Occipital lobe (tissue), 1 donor: ENCODE measurements at regions not wholly inside any gene's neighbourhood (a gene's known extent, or its start where the extent isn't known, plus 50 kb on each side); places are given as distances from the start of the nearest gene placed in this dataset.
"Not testable (repeated sequence)": the region's sequence is repeated elsewhere in the genome, so short reads cannot be mapped to it uniquely, and the experiment has no call there.

Source experiments
- DNase-seq: peaks from one replicate; lab custom pipeline; 2025; lab: John Stamatoyannopoulos, UW

DNA sequence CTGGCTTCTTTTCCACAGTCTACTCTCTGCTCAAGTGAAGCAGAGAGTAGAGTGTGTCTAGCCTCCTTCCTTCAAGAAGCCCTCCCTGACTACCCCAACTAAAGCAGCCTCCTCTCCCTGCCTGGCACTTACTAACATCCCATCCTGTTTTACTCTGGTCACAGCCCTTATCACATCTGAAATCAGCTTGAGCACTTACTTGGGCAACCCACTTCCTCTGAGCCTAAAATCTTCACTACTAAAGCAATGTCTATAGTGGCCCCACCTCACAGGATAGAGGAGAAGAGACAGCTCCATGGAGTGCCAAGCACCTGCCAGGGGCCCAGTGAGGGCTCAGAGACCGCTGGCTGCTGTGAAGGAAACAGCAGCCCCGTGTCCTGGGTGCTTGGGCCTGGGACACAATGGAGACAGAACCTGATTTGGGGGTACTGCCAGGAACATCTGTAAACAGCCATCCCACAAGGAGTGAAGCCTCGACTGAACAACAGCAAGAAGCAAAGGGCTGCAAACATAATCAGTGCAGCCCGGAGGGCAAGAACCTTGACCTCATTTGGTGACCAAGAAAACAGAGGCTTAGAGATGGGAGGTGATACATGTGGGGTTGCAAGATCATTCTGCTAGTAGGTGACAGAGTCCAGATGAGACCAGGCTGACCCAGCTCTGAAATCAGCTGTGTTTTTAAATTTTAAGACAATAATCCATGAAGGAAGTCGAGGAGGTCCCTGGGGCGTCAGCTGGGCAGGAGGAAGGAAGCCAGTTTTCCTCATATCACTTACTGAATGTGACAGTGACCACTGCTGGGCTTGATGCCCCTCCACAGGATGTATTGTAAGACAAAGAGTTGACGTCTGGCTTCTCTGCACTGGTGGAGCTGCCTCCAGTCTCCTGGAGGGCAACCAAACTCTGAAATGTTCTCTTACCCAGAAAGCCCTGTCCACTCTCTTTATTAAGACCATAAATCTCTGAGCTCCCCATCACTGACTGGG, 710.6 kb downstream of the MATN1 start:
- DNase-seq = no peak

DNA sequence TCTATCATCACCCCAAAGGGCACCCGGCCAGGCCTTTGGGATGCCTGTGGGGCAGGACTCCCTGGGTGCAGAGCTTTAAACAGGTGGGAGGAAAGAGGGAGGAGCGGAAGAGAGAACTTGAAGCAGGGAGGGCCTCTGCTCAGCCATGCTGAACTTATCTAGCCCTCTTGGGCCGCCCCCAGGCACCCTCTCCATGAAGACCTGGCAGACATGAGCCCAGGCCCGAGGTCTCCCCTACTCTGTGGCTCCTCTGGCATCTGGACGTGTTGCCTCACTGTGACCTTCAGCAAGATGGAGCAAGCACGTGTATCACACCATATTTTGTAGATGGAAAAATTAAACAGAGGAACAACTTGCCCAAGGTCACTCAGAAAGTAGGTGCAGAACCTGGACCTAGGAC, 711.4 kb downstream of the MATN1 start:
- DNase-seq = no peak

DNA sequence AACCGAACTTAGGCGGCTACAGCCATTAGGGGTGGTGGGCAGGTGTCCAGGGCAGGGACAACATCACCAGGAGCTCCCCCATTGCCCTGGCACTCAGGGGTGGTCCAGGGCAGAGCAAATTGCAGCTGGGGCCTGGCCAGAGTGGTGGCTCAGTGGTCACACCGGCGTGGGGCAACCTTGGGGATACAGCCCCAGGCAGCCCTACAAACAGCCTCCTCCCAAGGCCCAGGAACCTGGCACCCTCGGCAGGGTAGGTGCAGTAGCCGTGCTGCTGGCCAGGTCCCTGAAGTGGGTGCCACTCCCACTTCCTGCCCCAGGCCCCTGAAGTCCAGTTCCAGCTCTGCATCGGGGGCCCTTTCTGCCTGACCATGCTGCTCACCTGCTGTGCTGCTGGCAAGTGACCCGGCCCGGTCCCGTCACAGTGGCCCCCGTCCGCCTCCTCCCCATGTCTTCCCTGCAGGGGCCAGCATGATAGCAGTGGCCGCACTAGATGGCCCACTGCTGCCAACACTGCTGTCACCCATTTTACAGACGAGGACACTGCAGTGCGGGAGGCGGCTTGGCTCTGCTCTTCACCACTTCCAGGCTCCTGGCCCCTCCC, 712.8 kb downstream of the MATN1 start:
- no peak for DNase-seq

DNA sequence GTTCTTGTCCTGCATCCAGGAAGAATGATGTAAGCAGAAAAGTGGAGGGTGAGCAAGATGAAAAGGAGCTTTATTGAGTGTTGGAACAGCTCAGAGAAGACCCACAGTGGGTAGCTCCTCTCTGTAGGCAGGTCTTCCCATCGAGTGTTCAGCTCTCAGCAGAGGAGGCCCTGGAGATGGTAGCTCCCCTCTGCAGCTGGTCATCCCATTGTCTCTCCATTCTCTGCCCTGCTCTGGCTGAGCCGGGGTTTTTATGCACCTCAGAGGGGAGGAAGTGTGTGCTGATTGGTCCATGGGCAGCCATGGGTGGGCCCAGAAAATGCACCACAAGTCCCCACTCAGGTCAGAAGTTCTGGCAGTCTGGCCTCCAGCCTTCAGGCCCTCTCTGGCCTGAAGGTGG, 713.7 kb downstream of the MATN1 start:
- DNase-seq = no peak

DNA sequence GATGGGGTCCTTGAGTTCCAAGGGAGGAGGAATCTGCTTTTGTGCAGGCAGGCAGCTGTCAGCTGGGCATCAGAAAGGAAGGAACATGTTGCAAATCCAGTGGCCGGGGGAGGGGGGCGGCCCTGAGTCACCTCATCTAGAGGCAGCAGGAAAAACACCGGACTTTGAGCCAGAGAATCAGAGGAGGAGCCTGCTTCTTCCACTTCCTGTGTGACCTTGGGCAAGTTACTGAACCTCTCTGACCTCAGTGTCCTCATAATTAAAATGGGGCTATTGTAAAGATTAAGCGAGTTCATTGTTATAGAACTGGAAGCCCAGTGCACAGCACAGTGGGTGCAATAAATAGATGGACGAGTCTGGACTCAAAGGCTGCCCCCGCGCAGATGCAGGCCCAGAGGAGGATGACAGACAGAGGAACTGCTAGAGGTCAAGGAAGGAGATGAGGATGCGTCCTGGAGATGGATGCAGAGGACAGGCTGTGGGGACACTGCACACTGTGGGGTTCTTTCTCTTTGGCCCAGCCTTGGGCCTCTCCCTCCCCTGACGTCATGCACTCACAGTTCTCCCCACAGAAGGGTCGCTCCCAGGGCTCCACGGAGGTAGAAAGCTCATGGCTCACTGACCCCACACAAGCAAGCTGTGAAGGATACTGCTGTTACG, 714.3 kb downstream of the MATN1 start:
- no peak for DNase-seq

DNA sequence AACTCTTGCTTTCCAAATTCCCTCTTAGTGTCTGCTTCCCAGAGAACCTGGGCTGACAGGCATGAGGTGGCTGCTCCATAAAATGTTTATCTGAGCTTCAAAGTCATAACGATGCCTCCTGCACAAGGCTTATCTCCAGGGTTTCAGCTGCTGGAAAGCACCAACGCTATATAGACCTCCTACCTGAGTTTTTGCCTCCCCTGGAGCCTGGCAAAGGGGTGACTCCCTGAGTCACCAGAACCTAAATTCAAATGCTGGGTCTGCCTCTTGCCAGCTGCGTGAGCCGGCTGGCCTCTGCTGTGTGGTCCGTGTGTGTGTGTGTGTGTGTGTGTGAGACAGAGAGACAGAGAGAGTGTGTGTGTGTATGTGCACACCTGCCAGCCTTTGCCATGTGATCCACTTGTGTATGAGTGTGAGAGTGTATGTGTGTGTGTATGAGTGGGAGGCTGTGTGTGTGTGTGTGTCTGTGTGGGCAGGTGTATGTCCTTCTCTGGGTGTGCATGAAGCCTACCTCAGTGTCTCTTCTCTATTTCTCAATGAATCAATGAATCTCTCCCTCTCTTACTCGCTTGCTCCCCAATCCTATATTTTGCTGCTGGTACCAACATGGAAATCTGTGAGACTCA, 714.9 kb downstream of the MATN1 start:
- no peak for DNase-seq

DNA sequence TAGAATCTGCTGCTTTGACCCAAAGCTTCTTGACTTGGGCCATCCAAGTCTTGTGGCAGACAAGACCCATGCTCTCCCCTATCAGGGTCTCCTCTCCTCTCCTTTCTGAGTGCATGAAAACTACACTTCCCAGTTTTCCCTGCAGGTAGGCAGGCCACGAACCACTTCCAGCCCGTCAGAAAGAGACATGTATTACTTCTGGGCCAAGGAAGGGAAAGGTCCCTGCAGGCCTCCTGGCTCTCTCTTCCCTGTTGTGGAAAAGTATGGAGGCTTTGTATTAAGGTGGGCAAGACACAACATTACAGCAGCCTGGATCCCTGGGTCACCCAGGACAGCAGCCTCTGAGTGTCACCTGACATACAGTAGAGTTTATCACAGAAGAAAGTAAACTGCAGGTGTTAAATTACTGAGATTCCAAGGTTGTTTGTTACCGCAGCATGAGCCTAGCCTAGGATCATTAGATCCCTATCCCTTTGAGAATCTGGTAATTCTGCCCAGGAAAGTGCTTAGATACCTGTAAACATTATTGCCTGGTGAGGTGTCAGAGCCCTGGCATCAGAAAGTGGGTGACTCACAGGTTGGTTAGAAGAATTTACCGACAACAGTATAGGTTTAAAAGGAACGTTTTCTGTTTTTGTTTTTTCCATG, 717.3 kb downstream of the MATN1 start:
- no peak for DNase-seq

DNA sequence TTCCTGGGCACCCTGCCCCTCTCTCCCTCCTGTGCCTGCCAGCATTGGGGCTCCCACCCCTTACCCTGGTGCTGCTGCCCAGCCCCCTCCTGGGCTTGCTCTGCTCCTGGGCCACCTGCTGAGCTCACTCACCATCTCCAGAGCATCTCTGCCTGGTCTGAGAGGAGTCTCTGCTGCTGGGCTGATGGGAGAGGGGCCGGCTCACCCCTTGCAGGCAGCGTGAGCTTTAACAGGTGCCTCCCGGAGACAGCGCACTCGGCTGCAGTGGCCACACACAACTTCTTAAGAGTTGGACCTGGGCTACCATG, 721.7 kb downstream of the MATN1 start:
- DNase-seq = no peak

DNA sequence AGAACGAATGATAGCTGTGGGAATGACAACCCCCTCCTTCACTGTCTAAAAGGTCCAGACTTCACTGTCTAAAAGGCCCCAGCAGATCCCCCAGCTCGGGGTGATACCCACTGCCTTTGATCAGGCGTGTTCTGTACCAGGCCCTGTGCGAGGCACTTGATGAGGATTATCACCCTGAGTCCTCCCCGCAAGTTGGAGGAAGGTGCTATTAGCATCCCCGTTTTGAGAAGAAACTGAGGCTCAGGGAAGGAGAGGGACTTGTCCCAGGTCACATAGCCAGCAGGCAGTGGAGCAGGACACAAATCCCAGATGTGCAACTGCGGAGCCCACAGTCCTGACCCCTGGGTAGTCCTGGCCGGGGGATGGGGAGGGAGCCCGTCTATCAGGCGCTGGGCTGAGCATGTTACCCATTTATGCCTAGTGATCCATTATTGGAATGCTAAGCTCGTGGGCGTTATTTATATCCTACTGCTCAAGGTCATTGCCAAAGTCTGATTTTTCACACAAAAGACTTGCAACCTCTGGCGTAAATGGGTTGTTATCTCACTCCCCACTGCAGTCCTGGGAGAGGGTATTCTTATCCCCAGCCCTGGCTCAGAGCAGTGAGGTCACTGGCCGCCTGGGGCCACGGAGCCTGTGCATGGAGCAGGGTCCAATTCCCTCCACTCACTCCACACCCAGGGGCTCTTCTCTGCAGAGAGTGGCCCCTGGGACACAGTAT, 722.2 kb downstream of the MATN1 start:
- no peak for DNase-seq

DNA sequence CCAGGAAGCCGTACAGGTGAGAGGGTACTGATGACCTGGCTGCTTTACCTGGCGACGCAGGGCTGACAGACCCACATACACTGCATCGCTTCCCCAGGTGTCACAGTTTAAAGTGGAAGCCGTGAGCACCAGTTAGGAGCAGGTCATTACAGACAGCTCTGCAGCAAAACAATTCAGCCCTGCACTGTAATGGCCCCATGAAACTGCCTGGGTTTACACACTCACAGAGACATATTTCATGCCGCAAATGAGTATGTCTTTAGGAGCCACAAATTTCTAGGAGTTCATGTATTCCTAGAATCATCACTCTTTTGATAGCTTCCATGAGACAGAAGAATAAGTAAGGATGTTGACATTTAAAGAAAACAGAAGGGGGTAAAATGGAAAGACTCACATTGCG, 723.1 kb downstream of the MATN1 start:
- DNase-seq = no peak

DNA sequence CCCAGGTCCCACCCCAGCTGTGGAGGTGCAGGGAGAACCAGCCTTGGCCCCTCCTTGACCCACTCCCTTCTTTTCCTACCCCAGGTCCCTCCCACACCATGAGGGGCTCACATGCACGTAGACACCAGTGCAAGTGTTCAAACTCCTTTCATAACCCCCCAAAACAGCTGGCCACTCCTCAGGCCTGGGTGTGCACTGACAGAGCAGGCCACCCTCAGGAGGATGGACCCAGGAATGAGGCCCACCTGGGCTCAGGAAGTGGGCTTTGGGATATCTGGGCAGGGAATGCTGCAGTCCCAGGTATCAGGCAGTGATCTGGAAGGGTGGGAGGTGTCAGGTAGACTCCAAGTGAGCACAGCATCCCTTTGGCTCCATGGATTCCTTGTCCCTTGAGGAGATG, 723.8 kb downstream of the MATN1 start:
- no peak for DNase-seq

DNA sequence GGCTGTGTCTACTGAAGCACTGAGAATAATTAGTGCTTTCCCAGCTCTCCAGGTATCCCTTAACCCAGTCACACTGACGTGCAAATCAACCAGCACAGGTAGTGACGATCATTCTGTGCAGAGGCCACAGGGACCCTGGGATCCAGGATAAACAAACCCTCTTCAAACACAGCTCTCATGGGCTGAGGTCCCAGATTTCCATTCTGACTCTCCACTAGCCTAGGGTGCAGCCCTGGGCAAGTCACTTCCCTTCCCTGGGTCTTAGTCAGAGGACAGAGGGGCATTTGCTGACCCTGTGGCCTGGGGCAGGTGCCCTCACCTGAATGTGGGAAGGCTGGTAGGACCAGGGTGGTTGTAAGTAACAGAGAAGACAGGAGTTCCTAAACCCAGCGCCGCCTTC, 724.7 kb downstream of the MATN1 start:
- no peak for DNase-seq

DNA sequence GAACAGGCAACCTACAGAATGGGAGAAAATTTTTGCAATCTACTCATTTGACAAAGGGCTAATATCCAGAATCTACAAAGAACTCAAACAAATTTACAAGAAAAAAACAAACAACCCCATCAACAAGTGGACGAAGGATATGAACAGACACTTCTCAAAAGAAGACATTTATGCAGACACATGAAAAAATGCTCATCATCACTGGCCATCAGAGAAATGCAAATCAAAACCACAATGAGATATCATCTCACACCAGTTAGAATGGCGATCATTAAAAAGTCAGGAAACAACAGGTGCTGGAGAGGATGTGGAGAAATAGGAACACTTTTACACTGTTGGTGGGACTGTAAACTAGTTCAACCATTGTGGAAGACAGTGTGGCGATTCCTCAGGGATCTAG, 725.6 kb downstream of the MATN1 start:
- not testable (repeated sequence) for DNase-seq

DNA sequence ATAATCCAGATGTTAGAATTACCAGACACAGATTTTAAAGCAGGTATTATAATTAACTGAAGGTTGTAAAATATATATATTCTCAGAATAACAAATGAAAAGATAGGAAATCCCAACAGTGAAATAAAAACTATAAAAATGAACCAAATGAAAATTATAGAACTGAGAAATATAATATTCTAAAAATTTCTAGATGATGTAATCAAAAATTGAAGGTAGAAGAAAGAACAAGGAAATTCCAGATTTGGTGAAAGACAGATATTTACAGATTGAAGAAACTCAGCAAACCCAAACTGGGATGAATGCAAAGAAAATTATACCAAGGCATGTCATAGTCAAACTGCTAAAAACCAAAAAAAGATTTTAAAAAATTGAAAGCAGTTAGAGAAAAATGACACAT, 729.4 kb downstream of the MATN1 start:
- no peak for DNase-seq

DNA sequence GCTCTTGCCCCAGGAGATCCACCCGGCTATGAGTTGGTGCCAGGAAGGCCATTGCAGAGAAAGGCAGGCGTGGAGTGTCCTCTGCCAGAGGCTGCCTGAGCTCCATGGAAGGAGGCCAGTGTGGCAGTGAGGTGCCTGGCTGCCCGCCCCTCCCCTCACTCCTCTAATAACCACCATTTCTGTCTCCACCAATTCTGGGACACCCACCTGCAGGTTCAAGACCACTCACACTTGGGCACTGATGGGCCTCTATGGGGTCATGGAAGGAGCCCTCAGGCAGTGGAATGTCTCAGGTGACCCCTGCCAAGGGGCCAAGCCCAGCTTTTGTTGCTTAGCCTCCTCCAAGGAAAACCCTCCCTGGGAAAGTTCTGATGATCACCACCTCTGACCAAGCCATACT, 731.6 kb downstream of the MATN1 start:
- no peak for DNase-seq

DNA sequence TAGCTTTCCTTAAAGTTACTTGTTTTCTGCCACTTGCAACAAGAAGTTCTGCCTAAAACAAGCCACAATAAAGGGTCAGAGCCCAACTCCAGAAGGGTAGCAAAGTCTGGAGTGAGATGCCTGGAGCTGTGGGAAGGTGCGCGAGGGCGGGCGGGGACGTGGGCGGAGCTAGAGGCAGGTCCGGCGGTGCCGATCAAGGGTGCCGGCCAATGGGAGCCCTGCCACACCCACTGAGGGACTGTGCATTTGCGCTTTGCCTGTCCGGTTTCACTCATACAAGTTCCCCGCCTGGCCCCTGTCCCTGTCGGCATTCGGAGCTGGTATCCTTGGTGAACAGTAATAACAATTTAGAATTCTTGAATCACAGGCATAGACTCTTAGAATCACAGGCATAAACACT, 732.4 kb downstream of the MATN1 start:
- no peak for DNase-seq

DNA sequence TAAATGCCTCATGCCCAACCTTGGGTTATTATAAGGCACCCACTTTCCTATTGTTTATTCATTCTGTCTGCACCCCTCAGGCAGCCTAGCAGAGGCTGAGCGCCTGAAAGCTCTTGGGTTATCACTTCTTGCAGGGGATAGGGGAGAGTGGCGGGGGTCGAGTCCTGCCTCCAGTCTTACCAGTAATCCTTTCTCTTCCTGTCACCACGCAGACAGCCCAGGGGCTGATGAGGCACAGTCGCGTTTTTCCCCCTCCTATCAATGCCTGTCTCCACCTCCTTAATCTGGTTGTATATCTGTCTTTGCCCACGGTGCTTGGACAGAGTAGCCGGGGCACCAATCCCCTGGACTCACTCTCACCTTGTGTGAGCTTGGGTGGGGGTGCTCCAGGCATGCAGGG, 733.1 kb downstream of the MATN1 start:
- no peak for DNase-seq

DNA sequence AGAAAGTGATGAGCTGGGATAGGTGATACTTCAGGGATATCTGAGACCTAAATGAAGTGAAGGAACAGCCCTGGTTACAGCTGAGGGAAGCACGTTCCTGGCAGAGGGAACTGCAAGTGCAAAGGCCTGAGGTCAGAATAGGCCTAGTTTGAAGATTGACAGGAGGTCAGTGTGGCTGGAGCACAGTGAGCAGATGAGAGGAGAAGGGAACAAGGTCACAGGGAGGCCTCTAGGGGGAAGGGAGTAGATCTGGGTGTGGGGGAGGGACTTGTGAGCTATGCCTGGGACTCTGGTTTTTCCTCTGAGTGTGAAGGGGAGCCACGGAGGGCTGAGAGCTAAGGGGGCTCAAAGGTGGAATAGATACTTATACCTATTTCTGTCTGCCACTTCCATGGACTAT, 736.4 kb downstream of the MATN1 start:
- no peak for DNase-seq

DNA sequence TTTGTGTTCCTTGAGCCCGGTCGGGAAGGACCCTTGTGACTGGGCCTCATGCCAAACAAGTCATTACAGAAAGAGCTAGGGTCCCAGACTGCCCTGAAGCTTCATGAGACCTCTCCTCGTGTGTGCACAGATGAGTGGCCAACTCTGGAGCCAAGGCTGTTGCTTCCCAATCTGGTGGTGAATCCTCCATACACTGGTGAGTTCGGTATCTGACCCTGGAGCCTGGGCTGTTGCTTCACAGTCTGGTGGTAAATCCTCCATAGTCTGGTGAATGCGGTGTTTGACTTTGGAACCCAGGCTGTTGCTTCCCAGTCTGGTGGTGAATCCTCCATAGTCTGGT, 737.8 kb downstream of the MATN1 start:
- DNase-seq = no peak

DNA sequence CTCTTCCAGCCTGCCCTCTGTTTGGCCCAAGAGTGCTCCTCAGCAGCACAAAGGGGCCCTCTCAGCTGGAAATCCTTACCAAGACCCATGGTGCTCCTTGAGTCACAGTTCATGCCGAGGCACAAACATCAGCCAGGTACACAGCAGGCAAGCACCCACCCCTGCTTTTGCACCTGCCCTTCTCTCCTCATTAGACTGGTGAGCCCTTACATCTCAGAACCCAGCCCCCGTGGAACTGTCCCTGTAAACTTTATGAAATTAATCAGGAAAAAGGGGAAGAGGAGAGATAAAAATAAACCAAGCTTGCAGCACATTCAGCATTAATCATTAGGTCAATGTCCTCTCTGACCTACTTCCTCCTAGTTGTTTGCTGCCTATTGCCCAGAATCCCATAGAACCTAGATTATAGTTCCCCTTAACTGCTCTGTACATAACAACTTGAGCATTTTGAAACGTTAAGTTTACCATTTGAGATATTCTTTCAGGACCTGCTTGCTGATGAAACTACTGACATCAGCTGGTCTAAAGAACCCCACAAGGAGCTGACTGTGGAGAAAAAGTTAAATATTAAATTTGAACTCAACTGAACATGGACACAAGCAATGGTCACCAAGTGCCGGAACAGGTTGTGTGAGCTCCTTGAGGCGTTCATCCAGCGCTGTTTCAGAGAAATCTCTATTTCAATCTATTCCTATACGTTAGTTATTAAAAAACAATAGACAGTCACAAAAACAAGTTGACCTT, 738.4 kb downstream of the MATN1 start:
- DNase-seq = no peak
